Right lobe of liver (tissue), 4 donors: ENCODE measurements at regions not wholly inside any gene's neighbourhood (a gene's known extent, or its start where the extent isn't known, plus 50 kb on each side); places are given as distances from the start of the nearest gene placed in this dataset.

Experiments
- CTCF ChIP-seq, 4 donors: fragments of 200-600 bp in 3 of 4; fragments of 450-650 bp in 1 of 4; IDR thresholded peaks; one replicate each; pipeline versions ENCODE4 v1.5.1 to v1.8.0; 2016 to 2022; ENCODE audit warnings: antibody characterized with exemption in 4 of 4, mild to moderate bottlenecking in 2 of 4
- POLR2A ChIP-seq: fragments of 450-650 bp; IDR thresholded peaks from one replicate; pipeline ENCODE4 v1.6.1; 2017; ENCODE audit warnings: antibody characterized with exemption, mild to moderate bottlenecking
- donor health status: DM: no; HTN: no; CAD: no.
- donor health status: DM: no; HTN: no; CAD: no.
- donor health status: DM: no; HTN: yes; CAD: no.

GRCh38 chr1:72915581-72915980 lies 633.2 kb upstream of the NEGR1 start:
- TF ChIP-seq CTCF (IDR thresholded peaks at IDR 0.05) (no peak), POLR2A (no peak)
